H1 (cell line): ENCODE measurements at regions not wholly inside any gene's neighbourhood (a gene's known extent, or its start where the extent isn't known, plus 50 kb on each side); places are given as distances from the start of the nearest gene placed in this dataset.

Source experiments
- EP300 ChIP-seq, 2 experiments: IDR thresholded peaks; 1 replicate in 1 of 2; 2 replicates in 1 of 2; pipeline ENCODE4 v1.6.1; 2011 to 2012; ENCODE audit warnings: low read depth in 2 of 2, low read length in 2 of 2, mild to moderate bottlenecking in 2 of 2, borderline replicate concordance in 1 of 2, inconsistent platforms in 1 of 2, moderate library complexity in 1 of 2
- EZH2 ChIP-seq: fragments of 200-600 bp; sonication (generic); IDR thresholded peaks from 2 replicates; pipeline ENCODE4 v1.7.1; 2012; ENCODE audit warnings: low read depth, mild to moderate bottlenecking, moderate library complexity, low read length, inconsistent platforms; ENCODE audit not compliant: severe bottlenecking
- JUND ChIP-seq: IDR thresholded peaks from 2 replicates; pipeline ENCODE4 v1.6.1; 2011; ENCODE audit warnings: mild to moderate bottlenecking, improper control_type of control experiment, low read length
- POLR2A ChIP-seq, 2 experiments: IDR thresholded peaks; 1 replicate in 1 of 2; 2 replicates in 1 of 2; pipeline ENCODE4 v1.6.1; 2011; ENCODE audit warnings: low read depth in 2 of 2, low read length in 2 of 2, mild to moderate bottlenecking in 2 of 2; ENCODE audit errors: control extremely low read depth in 1 of 2
- POLR2AphosphoS5 ChIP-seq: IDR thresholded peaks from 2 replicates; pipeline ENCODE4 v1.6.1; 2011; ENCODE audit warnings: low read depth, low read length
- RBBP5 ChIP-seq: IDR thresholded peaks from 2 replicates; pipeline ENCODE4 v1.7.1; 2012; ENCODE audit warnings: low read depth, mild to moderate bottlenecking, inconsistent platforms, low read length, moderate library complexity, borderline replicate concordance
- SIX5 ChIP-seq: IDR thresholded peaks from 2 replicates; pipeline ENCODE4 v1.6.1; 2011; ENCODE audit warnings: mild to moderate bottlenecking, low read depth, low read length
- SP1 ChIP-seq: IDR thresholded peaks from 2 replicates; pipeline ENCODE4 v1.6.1; 2011; ENCODE audit warnings: low read depth, low read length
- TF ChIP-seq, protein P1 (sequence below), 3 experiments: IDR thresholded peaks; 1 replicate in 2 of 3; 2 replicates in 1 of 3; pipeline versions ENCODE4 v1.5.1 to v1.6.1; 2011; ENCODE audit warnings: low read length in 3 of 3, mild to moderate bottlenecking in 3 of 3, inconsistent platforms in 2 of 3, low read depth in 1 of 3, moderate library complexity in 1 of 3; ENCODE audit not compliant: insufficient read depth in 1 of 3; ENCODE audit errors: control extremely low read depth in 1 of 3
- TF ChIP-seq, protein P2 (sequence below): IDR thresholded peaks from 2 replicates; pipeline ENCODE4 v1.6.1; 2011; ENCODE audit warnings: low read depth, mild to moderate bottlenecking, low read length; ENCODE audit not compliant: insufficient read depth
- TF ChIP-seq, protein P3 (sequence below): IDR thresholded peaks from 2 replicates; pipeline ENCODE4 v1.6.1; 2012; ENCODE audit warnings: inconsistent platforms

DNA sequence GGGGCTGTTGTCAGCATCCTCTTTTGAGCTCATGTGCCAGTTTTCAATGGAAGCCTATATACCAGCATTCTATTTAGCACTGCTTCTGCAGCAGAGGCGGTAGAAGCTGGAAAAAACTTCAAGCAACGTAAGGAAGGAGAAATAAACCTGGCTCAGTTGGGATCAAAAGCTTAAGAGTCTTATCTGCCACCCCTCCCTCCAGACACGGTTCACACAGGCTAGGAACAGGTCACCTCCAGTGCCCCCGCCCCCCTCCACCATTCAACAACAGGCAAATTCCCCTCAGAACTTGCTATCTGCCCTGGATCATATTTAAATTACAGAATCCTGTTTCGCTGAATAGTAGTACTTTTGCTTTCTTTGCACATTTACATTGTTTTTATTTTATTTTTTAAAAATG lies 384.8 kb upstream of the PKDCC start:
- TF ChIP-seq, protein P1, sequence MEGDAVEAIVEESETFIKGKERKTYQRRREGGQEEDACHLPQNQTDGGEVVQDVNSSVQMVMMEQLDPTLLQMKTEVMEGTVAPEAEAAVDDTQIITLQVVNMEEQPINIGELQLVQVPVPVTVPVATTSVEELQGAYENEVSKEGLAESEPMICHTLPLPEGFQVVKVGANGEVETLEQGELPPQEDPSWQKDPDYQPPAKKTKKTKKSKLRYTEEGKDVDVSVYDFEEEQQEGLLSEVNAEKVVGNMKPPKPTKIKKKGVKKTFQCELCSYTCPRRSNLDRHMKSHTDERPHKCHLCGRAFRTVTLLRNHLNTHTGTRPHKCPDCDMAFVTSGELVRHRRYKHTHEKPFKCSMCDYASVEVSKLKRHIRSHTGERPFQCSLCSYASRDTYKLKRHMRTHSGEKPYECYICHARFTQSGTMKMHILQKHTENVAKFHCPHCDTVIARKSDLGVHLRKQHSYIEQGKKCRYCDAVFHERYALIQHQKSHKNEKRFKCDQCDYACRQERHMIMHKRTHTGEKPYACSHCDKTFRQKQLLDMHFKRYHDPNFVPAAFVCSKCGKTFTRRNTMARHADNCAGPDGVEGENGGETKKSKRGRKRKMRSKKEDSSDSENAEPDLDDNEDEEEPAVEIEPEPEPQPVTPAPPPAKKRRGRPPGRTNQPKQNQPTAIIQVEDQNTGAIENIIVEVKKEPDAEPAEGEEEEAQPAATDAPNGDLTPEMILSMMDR (IDR thresholded peaks at IDR 0.05; ENCODE audit: control extremely low read depth in 1 of 3, insufficient read depth in 1 of 3, low read depth in 1 of 3, low read length in 3 of 3) = no peak
- TF ChIP-seq EZH2 (no peak), RBBP5 (no peak), POLR2AphosphoS5 (no peak), SIX5 (no peak), EP300 (IDR thresholded peaks at IDR 0.05; ENCODE audit: borderline replicate concordance in 1 of 2, low read depth in 2 of 2, low read length in 2 of 2) (no peak), POLR2A (IDR thresholded peaks at IDR 0.05; ENCODE audit: control extremely low read depth in 1 of 2, low read depth in 2 of 2, low read length in 2 of 2) (no peak), SP1 (no peak), JUND (no peak)
- TF ChIP-seq, protein P2, sequence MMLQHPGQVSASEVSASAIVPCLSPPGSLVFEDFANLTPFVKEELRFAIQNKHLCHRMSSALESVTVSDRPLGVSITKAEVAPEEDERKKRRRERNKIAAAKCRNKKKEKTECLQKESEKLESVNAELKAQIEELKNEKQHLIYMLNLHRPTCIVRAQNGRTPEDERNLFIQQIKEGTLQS = no peak
- TF ChIP-seq, protein P3, sequence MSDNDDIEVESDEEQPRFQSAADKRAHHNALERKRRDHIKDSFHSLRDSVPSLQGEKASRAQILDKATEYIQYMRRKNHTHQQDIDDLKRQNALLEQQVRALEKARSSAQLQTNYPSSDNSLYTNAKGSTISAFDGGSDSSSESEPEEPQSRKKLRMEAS = no peak
